GM23338 (cell line): ENCODE measurements at regions not wholly inside any gene's neighbourhood (a gene's known extent, or its start where the extent isn't known, plus 50 kb on each side); places are given as distances from the start of the nearest gene placed in this dataset.

ENCODE experiments used
- ATAC-seq: fragments of 200-7000 bp; cut with Tn5 transposase; 3 replicates; pipeline ENCODE4 v1.9.1; 2020
- DNase-seq: peaks from one replicate; pipeline ENCODE4 v3.0.0-alpha.2; 2015; ENCODE audit warnings: low spot score
- H2AFZ ChIP-seq: fragments of 200-600 bp; sonication (generic); 2 replicates; pipeline ENCODE4 v1.8.0; 2016; ENCODE audit warnings: antibody characterized with exemption, mild to moderate bottlenecking, moderate library complexity
- H3F3A ChIP-seq: fragments of 200-600 bp; sonication (generic); replicated peaks from 2 replicates; pipeline ENCODE4 v1.8.0; 2017; ENCODE audit warnings: antibody characterized with exemption, mixed run types, low read depth
- H3K27ac ChIP-seq: fragments of 200-600 bp; sonication (generic); 2 replicates; pipeline ENCODE4 v1.6.1; 2016; ENCODE audit warnings: low read depth
- H3K27me3 ChIP-seq: fragments of 200-600 bp; sonication (generic); 2 replicates; pipeline ENCODE4 v1.8.0; 2016; ENCODE audit warnings: mild to moderate bottlenecking, mixed run types, moderate library complexity; ENCODE audit not compliant: insufficient read depth
- H3K36me3 ChIP-seq: fragments of 200-600 bp; sonication (generic); 2 replicates; pipeline ENCODE4 v1.8.0; 2016; ENCODE audit warnings: mild to moderate bottlenecking; ENCODE audit not compliant: insufficient read depth
- H3K4me1 ChIP-seq: fragments of 200-600 bp; sonication (generic); 2 replicates; pipeline ENCODE4 v1.8.0; 2016; ENCODE audit warnings: mild to moderate bottlenecking, moderate library complexity; ENCODE audit not compliant: insufficient read depth
- H3K4me2 ChIP-seq: fragments of 200-600 bp; sonication (generic); 2 replicates; pipeline ENCODE4 v1.7.1; 2017; ENCODE audit warnings: mixed run types
- H3K4me3 ChIP-seq: fragments of 200-600 bp; sonication (generic); 2 replicates; pipeline ENCODE4 v1.6.1; 2016; ENCODE audit warnings: mixed run types
- H3K79me2 ChIP-seq: fragments of 200-600 bp; sonication (generic); replicated peaks from 2 replicates; pipeline ENCODE4 v1.8.0; 2017; ENCODE audit warnings: mild to moderate bottlenecking; ENCODE audit not compliant: insufficient read depth
- H3K9me2 ChIP-seq: fragments of 200-600 bp; sonication (generic); 2 replicates; pipeline ENCODE4 v1.8.0; 2017; ENCODE audit not compliant: insufficient read depth
- H4K20me1 ChIP-seq: fragments of 200-600 bp; sonication (generic); replicated peaks from 2 replicates; pipeline ENCODE4 v1.8.0; 2017; ENCODE audit warnings: mild to moderate bottlenecking; ENCODE audit not compliant: insufficient read depth
- H3K27ac Mint-ChIP-seq: 2 replicates; pipeline ENCODE4 v1.8.0; 2020; ENCODE audit warnings: inconsistent platforms, mild to moderate bottlenecking, moderate library complexity, mixed read lengths
- H3K27me3 Mint-ChIP-seq: 3 replicates; pipeline ENCODE4 v1.8.0; 2022; ENCODE audit warnings: low read depth, mild to moderate bottlenecking, moderate library complexity, mixed read lengths, inconsistent platforms; ENCODE audit not compliant: insufficient read depth, poor library complexity
- H3K36me3 Mint-ChIP-seq: 3 replicates; pipeline ENCODE4 v1.8.0; 2021; ENCODE audit warnings: low read depth, mild to moderate bottlenecking, inconsistent platforms, moderate library complexity, mixed read lengths
- H3K4me1 Mint-ChIP-seq: 3 replicates; pipeline ENCODE4 v1.8.0; 2020; ENCODE audit warnings: mild to moderate bottlenecking, inconsistent platforms, mixed read lengths
- H3K4me3 Mint-ChIP-seq: 3 replicates; pipeline ENCODE4 v1.8.0; 2021; ENCODE audit warnings: moderate library complexity, mild to moderate bottlenecking, inconsistent platforms, mixed read lengths
- H3K9me3 Mint-ChIP-seq: 3 replicates; pipeline ENCODE4 v1.8.0; 2020; ENCODE audit warnings: moderate library complexity, mild to moderate bottlenecking, inconsistent platforms, mixed read lengths
- CREB1 ChIP-seq: fragments of 250-450 bp; sonication (Bioruptor Pico); IDR thresholded peaks from 2 replicates; pipeline ENCODE4 v1.5.0; 2020; ENCODE audit warnings: low read depth, mild to moderate bottlenecking, moderate library complexity
- ETS1 ChIP-seq: IDR thresholded peaks from 2 replicates; pipeline ENCODE4 v1.6.1; 2016; ENCODE audit warnings: antibody characterized with exemption
- EZH2 ChIP-seq: fragments of 200-600 bp; sonication (generic); IDR thresholded peaks from one replicate; pipeline ENCODE4 v1.8.0; 2017; ENCODE audit warnings: antibody characterized with exemption, mild to moderate bottlenecking, low read depth; ENCODE audit not compliant: unreplicated experiment
- EZH2phosphoT487 ChIP-seq: fragments of 200-600 bp; sonication (generic); IDR thresholded peaks from one replicate; pipeline ENCODE4 v1.8.1; 2018; ENCODE audit warnings: antibody characterized with exemption; ENCODE audit not compliant: unreplicated experiment
- JUNB ChIP-seq: IDR thresholded peaks from one replicate; pipeline ENCODE4 v1.6.1; 2016; ENCODE audit warnings: antibody characterized with exemption; ENCODE audit not compliant: unreplicated experiment
- NANOG ChIP-seq: IDR thresholded peaks from 2 replicates; pipeline ENCODE4 v1.6.1; 2016; ENCODE audit warnings: antibody characterized with exemption, borderline replicate concordance
- POLR2AphosphoS5 ChIP-seq: IDR thresholded peaks from 2 replicates; pipeline ENCODE4 v1.6.1; 2016; ENCODE audit warnings: antibody characterized with exemption, low read depth
- ZNF114 ChIP-seq: fragments of 250-450 bp; sonication (Bioruptor Pico); IDR thresholded peaks from 2 replicates; pipeline ENCODE4 v1.5.0; 2020; ENCODE audit warnings: mild to moderate bottlenecking, moderate library complexity
- ZNF462 ChIP-seq: fragments of 250-450 bp; sonication (Bioruptor Pico); IDR thresholded peaks from 2 replicates; pipeline ENCODE4 v1.5.0; 2020; ENCODE audit warnings: mild to moderate bottlenecking, moderate library complexity

DNA sequence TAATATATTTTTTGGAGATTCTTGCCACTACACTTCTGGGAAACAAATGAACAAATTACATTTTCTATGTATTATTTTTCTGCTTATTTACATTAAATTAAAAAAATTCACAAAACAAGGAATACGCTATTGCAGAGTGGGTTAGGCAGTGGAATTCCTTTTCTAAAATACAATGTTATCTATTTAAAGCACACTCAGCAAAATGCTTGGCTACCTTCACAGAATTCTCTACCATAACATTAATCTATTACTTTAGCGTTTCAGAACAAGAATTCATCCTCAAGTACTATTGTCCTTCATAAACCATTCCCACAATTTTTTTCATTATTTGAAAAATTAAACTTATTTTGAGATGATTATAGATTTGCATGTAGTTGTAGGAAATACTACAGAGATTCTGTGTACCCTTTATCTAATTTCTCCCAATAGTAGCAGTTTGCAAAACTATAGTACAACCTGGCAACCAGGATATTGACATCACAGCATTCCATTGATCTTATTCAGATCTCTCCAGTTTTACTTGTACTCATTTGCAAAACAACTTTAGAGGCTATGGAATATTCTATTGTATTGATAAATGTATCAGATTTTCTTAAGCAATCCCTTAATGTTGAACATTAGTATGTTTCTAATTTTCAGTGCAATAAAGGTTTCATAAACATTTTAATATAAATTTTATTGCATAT, 120.9 kb downstream of the DLEU7 start (continued):
- TF ChIP-seq ZNF462 (CRISPR knock-in tag) (no peak), ZNF114 (no peak)

DNA sequence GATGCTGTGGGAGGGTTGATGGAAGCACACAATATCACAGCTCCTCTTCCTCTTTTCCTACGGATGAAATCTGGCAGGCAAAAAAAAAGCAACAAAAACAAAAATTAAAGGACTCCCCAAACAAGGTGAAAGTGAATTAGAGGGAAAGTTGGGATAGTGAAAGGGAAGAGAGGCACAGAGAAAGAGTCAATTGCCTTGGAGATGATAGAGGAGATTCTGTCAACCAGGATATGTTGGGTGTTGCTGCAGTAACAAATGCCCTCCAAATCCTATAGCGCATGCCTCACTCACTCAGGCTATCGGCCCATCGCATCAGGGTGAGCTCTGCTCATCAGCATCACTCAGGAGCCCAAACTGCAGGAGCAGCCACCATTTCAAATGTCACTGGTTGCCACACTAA, 119.1 kb downstream of the DLEU7 start:
- Histone ChIP-seq H3K9me2 (0 out of 2 replicates have a peak, but pooled peaks cover 2% of the 10 kb centered on the region), H3K79me2 (no peaks in the 10 kb centered on the region), H3K4me3 (no peak overlapping the region), H3K36me3 (peaks cover 6% of the 10 kb centered on the region; the same call in 1 of the 2 replicates), H3F3A (no peaks in the 10 kb centered on the region), H2AFZ (no peak overlapping the region), H3K27me3 (no peaks in the 10 kb centered on the region), H4K20me1 (no peaks in the 10 kb centered on the region), H3K4me1 (no peaks in the 10 kb centered on the region), H3K4me2 (no peak overlapping the region), H3K27ac (no peak overlapping the region)
- H3K4me1 Mint-ChIP-seq: no peaks in the 10 kb centered on the region
- no peaks in the 10 kb centered on the region; the same call in 2 of the 3 replicates for H3K36me3 Mint-ChIP-seq
- peaks cover 1% of the 10 kb centered on the region for H3K27me3 Mint-ChIP-seq
- no peak overlapping the region for H3K27ac Mint-ChIP-seq
- no peak for ATAC-seq
- DNase-seq: no peak
- H3K9me3 Mint-ChIP-seq: peaks cover 4% of the 10 kb centered on the region; the same call in 1 of the 3 replicates
- H3K4me3 Mint-ChIP-seq: no peak overlapping the region
- no peak for TF ChIP-seq EZH2phosphoT487
- TF ChIP-seq ZNF462 (CRISPR knock-in tag): no peak
- no peak for TF ChIP-seq ETS1
- no peak for TF ChIP-seq JUNB
- TF ChIP-seq POLR2AphosphoS5: no peak
- no peak for TF ChIP-seq EZH2
- no peak for TF ChIP-seq CREB1 (CRISPR knock-in tag)
- no peak for TF ChIP-seq NANOG
